Natural killer cell (primary cell): ENCODE measurements at regions not wholly inside any gene's neighbourhood (a gene's known extent, or its start where the extent isn't known, plus 50 kb on each side); places are given as distances from the start of the nearest gene placed in this dataset.
"Not testable (repeated sequence)": the region's sequence is repeated elsewhere in the genome, so short reads cannot be mapped to it uniquely, and the experiment has no call there.

Experiments
- ATAC-seq, 3 donors: fragments of 150-1000 bp in 2 of 3; fragments of 200-7000 bp in 1 of 3; cut with Tn5 transposase; 1 replicate in 1 of 3; 2 replicates in 2 of 3; pipeline ENCODE4 v1.10.0; 2021; ENCODE audit warnings: mild to moderate bottlenecking in 2 of 3, moderate library complexity in 2 of 3
- DNase-seq, 2 donors: peaks; one replicate each; pipeline versions ENCODE4 v3.0.0 to v3.0.0-alpha.2; 2013 to 2021; ENCODE audit warnings: mixed read lengths in 1 of 2
- H3K27ac ChIP-seq: one replicate; pipeline ENCODE4 v1.5.1; 2013; ENCODE audit warnings: mild to moderate bottlenecking, low read length
- H3K27me3 ChIP-seq: one replicate; pipeline ENCODE4 v1.6.1; 2013; ENCODE audit warnings: low read length; ENCODE audit not compliant: control insufficient read depth, insufficient read depth
- H3K36me3 ChIP-seq: one replicate; pipeline ENCODE4 v1.6.1; 2013; ENCODE audit warnings: low read length; ENCODE audit not compliant: control insufficient read depth, insufficient read depth
- H3K4me1 ChIP-seq: one replicate; pipeline ENCODE4 v1.6.1; 2013; ENCODE audit warnings: low read length; ENCODE audit not compliant: control insufficient read depth, insufficient read depth
- H3K4me3 ChIP-seq: one replicate; pipeline ENCODE4 v1.5.1; 2013; ENCODE audit warnings: low read length
- H3K9me3 ChIP-seq: one replicate; pipeline ENCODE4 v1.6.1; 2013; ENCODE audit warnings: low read length; ENCODE audit not compliant: control insufficient read depth, insufficient read depth
- H3K27ac Mint-ChIP-seq, 2 donors: one replicate each; pipeline ENCODE4 v1.8.0; 2022; ENCODE audit warnings: mild to moderate bottlenecking in 2 of 2, mixed read lengths in 2 of 2, moderate library complexity in 1 of 2
- H3K27me3 Mint-ChIP-seq, 2 donors: one replicate each; pipeline ENCODE4 v1.8.0; 2022; ENCODE audit warnings: low read depth in 2 of 2, mixed read lengths in 2 of 2
- H3K36me3 Mint-ChIP-seq: one replicate; pipeline ENCODE4 v1.8.0; 2022; ENCODE audit warnings: mixed read lengths
- H3K4me1 Mint-ChIP-seq, 2 donors: one replicate each; pipeline ENCODE4 v1.8.0; 2022; ENCODE audit warnings: mixed read lengths in 2 of 2
- H3K4me3 Mint-ChIP-seq: one replicate; pipeline ENCODE4 v1.8.0; 2022; ENCODE audit warnings: mild to moderate bottlenecking, moderate library complexity, mixed read lengths
- H3K9me3 Mint-ChIP-seq, 2 donors: one replicate each; pipeline ENCODE4 v1.8.0; 2022; ENCODE audit warnings: mixed read lengths in 2 of 2
- CTCF ChIP-seq: fragments of 200-600 bp; IDR thresholded peaks from one replicate; pipeline ENCODE4 v1.8.0; 2022; ENCODE audit warnings: antibody characterized with exemption
- WGBS: methylation state at CpG from one replicate; pipeline ENCODE4 v1.1.7; 2013; ENCODE audit warnings: missing lambda C conversion rate; ENCODE audit not compliant: insufficient coverage; 5-methylcytosine and 5-hydroxymethylcytosine counted together
- intact Hi-C: fragments of 100-400 bp; cut with micrococcal nuclease; formaldehyde crosslinking; loops from one replicate; pipeline ENCODE4 v1.14.2; 2022

DNA sequence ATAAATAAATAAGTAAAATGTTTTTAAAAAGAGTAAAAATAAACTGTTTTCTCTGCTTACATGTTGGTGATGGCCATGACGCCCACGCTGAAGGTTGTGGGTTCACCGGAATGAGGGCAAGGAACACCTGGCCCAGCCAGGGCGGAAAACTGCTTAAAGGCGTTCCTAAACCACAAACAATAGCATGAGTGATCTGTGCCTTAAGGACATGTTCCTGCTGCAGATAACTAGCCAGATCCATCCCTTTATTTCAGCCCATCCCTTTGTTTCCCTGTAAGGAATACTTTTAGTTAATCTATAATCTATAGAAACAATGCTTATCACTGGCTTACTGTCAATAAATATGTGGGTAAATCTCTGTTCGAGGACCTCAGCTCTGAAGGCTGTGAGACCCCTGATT is 63.3 kb upstream of the CEP78 start:
- H3K27ac Mint-ChIP-seq, H3K4me1 Mint-ChIP-seq, H3K27me3 ChIP-seq, H3K9me3 Mint-ChIP-seq, H3K4me1 ChIP-seq, H3K36me3 Mint-ChIP-seq, ATAC-seq, H3K9me3 ChIP-seq, H3K36me3 ChIP-seq, H3K4me3 ChIP-seq, H3K27me3 Mint-ChIP-seq, H3K27ac ChIP-seq, intact Hi-C loops, DNase-seq, H3K4me3 Mint-ChIP-seq: not testable (repeated sequence)
- WGBS: 91% methylated on average over 6 of the region's 6 CpGs

DNA sequence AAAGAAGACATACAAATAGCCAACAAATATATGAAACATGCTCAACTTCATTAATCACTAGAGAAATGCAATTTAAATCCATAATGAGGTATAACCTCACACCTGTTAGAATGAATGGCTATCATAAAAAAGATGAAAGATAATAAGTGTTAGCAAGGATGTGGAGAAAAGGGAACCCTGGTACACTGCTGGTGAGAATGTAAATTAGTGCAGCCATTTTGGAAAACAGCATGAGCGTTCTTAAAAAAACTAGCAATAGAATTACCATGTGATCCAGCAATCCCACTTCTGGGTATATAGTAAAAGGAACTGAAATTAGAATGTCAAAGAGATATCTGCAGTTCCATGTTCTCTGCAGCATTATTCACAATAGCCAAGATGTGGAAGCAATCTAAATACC is 64.2 kb upstream of the CEP78 start:
- 100% methylated on average over 1 of the region's 1 CpG for WGBS
- Mint-ChIP-seq H3K27me3 (peaks cover 0 to 2% of the 10 kb centered on the region in 2 donors), H3K4me3 (no peak overlapping the region), H3K4me1 (no peaks in the 10 kb centered on the region), H3K27ac (no peak overlapping the region), H3K36me3 (no peaks in the 10 kb centered on the region), H3K9me3 (no peaks in the 10 kb centered on the region)
- Histone ChIP-seq H3K36me3 (no peaks in the 10 kb centered on the region), H3K27me3 (no peaks in the 10 kb centered on the region), H3K27ac (no peak overlapping the region), H3K9me3 (no peaks in the 10 kb centered on the region), H3K4me1 (no peaks in the 10 kb centered on the region), H3K4me3 (no peak overlapping the region)
- DNase-seq (no peak), ATAC-seq (no peak)
- TF ChIP-seq CTCF: no peak
- intact Hi-C loops: no loop called here

DNA sequence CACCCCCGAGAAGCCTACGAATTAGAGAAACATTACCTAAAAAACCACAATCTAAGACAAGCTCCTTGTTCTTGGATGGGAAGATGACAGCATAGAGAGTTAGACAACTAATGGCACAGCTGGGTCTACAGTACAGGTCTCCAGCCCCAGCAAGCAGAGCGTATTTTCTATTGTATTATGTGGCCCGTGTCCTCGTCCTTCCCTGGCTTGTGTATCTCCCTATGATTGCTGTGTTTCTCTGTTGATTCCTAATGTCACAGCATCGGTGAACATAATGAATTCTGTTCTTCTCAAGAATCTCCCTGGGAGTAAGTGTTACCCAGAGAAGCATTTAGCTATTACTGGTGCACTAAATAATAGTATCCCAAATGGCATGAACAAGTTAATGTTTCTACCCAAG is 66.8 kb upstream of the CEP78 start:
- no peaks in the 10 kb centered on the region for H3K27me3 ChIP-seq
- H3K4me1 ChIP-seq: no peaks in the 10 kb centered on the region
- intact Hi-C loops: no loop called here
- Mint-ChIP-seq H3K27me3 (no peaks in the 10 kb centered on the region), H3K27ac (no peak overlapping the region), H3K36me3 (peaks cover under 1% of the 10 kb centered on the region), H3K4me3 (no peak overlapping the region), H3K4me1 (no peaks in the 10 kb centered on the region), H3K9me3 (peaks cover 0 to 2% of the 10 kb centered on the region in 2 donors)
- WGBS: 95% methylated on average over 6 of the region's 6 CpGs
- no peaks in the 10 kb centered on the region for H3K36me3 ChIP-seq
- no peak for ATAC-seq
- H3K9me3 ChIP-seq: no peaks in the 10 kb centered on the region
- DNase-seq: no peak
- no peak overlapping the region for H3K27ac ChIP-seq
- no peak overlapping the region for H3K4me3 ChIP-seq
- no peak for TF ChIP-seq CTCF

GRCh38 chr9:78167356-78167755 is 68.5 kb upstream of the CEP78 start:
- H3K4me3 Mint-ChIP-seq: no peak overlapping the region
- DNase-seq: no peak
- H3K9me3 Mint-ChIP-seq: peaks cover 4 to 11% of the 10 kb centered on the region in 2 donors

More at GRCh38 chr9:78167356-78167755, 68.5 kb upstream of the CEP78 start:
- Histone ChIP-seq H3K27me3 (no peaks in the 10 kb centered on the region), H3K27ac (no peak overlapping the region), H3K4me3 (no peak overlapping the region), H3K9me3 (no peaks in the 10 kb centered on the region), H3K4me1 (no peaks in the 10 kb centered on the region), H3K36me3 (no peaks in the 10 kb centered on the region)
- no peaks in the 10 kb centered on the region for H3K27me3 Mint-ChIP-seq
- no peak overlapping the region for H3K27ac Mint-ChIP-seq
- no peaks in the 10 kb centered on the region for H3K4me1 Mint-ChIP-seq
- peaks cover 12% of the 10 kb centered on the region for H3K36me3 Mint-ChIP-seq
- intact Hi-C loops: no loop called here
- TF ChIP-seq CTCF: no peak
- 89% methylated on average over 2 of the region's 2 CpGs for WGBS
- ATAC-seq: no peak
